Activated CD4-positive, alpha-beta memory T cell treated with anti-CD3 and anti-CD28 coated beads for 36 hours (primary cell): ENCODE measurements at regions not wholly inside any gene's neighbourhood (a gene's known extent, or its start where the extent isn't known, plus 50 kb on each side); places are given as distances from the start of the nearest gene placed in this dataset.
"Not testable (repeated sequence)": the region's sequence is repeated elsewhere in the genome, so short reads cannot be mapped to it uniquely, and the experiment has no call there.

ENCODE experiments used
- CTCF ChIA-PET: fragments of 350-600 bp; sonication (Branson Sonifier 250); formaldehyde crosslinking; loops from one replicate; lab custom pipeline; 2021; ENCODE audit warnings: antibody characterized with exemption, inconsistent platforms; lab: Charles Lee
- POLR2A ChIA-PET: fragments of 350-600 bp; sonication (Branson Sonifier 250); formaldehyde crosslinking; loops from one replicate; lab custom pipeline; 2021; ENCODE audit warnings: antibody characterized with exemption; lab: Charles Lee
- DNase-seq: peaks from one replicate; pipeline ENCODE4 v3.0.0-alpha.2; 2020
- H3K27ac Mint-ChIP-seq: one replicate; pipeline ENCODE4 v1.8.0; 2021; ENCODE audit warnings: mixed read lengths
- H3K27me3 Mint-ChIP-seq: one replicate; pipeline ENCODE4 v1.8.0; 2021; ENCODE audit warnings: mixed read lengths
- H3K36me3 Mint-ChIP-seq: one replicate; pipeline ENCODE4 v1.8.0; 2021; ENCODE audit warnings: mixed read lengths
- H3K4me1 Mint-ChIP-seq: one replicate; pipeline ENCODE4 v1.8.0; 2021; ENCODE audit warnings: low read depth, mixed read lengths
- H3K4me3 Mint-ChIP-seq: one replicate; pipeline ENCODE4 v1.8.0; 2021; ENCODE audit warnings: mild to moderate bottlenecking, mixed read lengths
- H3K9me3 Mint-ChIP-seq: one replicate; pipeline ENCODE4 v1.8.0; 2021; ENCODE audit warnings: mixed read lengths
- intact Hi-C: fragments of 100-400 bp; cut with micrococcal nuclease; formaldehyde crosslinking; loops from one replicate; pipeline ENCODE4 v1.15.1; 2023

DNA sequence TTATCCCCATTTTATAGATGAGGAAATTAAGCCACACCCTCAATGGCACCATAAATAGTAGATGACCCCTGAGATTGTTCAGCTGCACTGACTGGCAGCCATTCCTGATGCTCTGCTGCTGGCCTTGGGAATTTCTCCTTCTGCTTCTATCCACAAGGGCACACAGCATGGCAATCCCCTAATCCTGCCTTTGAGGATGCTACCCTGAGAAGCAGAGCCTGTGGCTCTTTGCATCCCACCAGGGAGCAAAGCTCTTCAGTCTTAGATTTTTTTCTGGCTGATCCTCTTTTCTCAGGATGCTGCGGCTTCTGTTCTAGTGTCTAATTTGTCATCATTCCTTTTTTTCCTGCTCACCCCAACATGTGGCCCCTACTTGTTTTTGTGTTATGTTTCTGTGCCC, 114.8 kb downstream of the TMX1 start:
- H3K27me3 Mint-ChIP-seq: no peaks in the 10 kb centered on the region
- CTCF ChIA-PET: interaction anchor here (1.7 kb wide), 1 partner anchor 422 kb away, joined by 4 read pairs; no protein-coding TSS in a partner anchor

DNA sequence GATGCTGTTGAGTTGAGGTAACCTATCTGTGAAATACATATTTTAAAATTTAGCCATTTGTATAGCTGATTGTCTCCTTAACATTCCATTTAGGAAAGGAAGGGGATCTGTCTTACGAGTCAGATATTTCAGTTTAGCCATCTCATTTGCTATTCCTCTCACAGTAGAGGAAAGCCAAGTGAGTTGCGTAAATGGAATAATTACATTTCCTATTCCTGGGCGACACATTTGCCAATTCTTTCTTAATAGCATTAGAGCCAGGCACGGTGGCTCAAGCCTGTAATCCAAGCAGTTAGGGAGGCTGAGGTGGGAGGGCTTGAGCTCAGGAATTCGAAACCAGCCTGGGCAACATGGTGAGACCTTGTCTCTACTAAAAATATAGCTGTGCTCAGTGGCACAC, 116.3 kb downstream of the TMX1 start:
- no peaks in the 10 kb centered on the region for H3K9me3 Mint-ChIP-seq
- no peak for DNase-seq
- H3K4me1 Mint-ChIP-seq: no peaks in the 10 kb centered on the region
- intact Hi-C loops: no loop called here
- peaks cover 2% of the 10 kb centered on the region for H3K27me3 Mint-ChIP-seq
- CTCF ChIA-PET: interaction anchor here (1.3 kb wide), 1 partner anchor 423 kb away, joined by 6 read pairs; no protein-coding TSS in a partner anchor
- POLR2A ChIA-PET: no interaction called here
- no peak overlapping the region for H3K27ac Mint-ChIP-seq
- H3K36me3 Mint-ChIP-seq: no peaks in the 10 kb centered on the region
- no peak overlapping the region for H3K4me3 Mint-ChIP-seq

More for the DNA sequence above, 114.8 kb downstream of the TMX1 start:
- H3K27ac Mint-ChIP-seq: no peak overlapping the region
- H3K4me1 Mint-ChIP-seq: no peaks in the 10 kb centered on the region
- intact Hi-C loops: no loop called here
- no peak for DNase-seq
- no peak overlapping the region for H3K4me3 Mint-ChIP-seq
- no peaks in the 10 kb centered on the region for H3K36me3 Mint-ChIP-seq
- POLR2A ChIA-PET: no interaction called here
- H3K9me3 Mint-ChIP-seq: no peaks in the 10 kb centered on the region

DNA sequence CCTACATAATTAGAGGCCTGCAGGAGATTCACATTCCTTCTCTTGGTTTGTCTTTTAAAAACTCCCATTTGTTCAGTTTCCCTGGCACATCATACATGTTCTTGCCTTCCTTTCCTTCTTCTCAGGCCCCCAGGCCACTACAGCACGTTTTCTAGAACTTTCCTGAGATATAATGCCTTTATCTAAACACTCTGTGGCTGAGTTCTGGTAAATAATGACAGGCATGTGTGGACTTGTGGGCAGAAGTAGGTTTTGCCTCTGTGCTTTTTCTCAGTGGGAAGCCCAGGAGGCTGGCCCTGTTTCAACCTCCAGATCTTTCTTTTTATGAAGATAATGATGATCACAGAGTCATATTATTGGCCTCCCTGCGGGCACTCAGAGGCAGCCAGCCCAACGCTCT, 117.2 kb downstream of the TMX1 start:
- no peak overlapping the region for H3K27ac Mint-ChIP-seq
- no peaks in the 10 kb centered on the region for H3K36me3 Mint-ChIP-seq
- no peak for DNase-seq
- intact Hi-C loops: no loop called here
- ChIA-PET CTCF (no interaction called here), POLR2A (no interaction called here)
- H3K4me1 Mint-ChIP-seq: no peaks in the 10 kb centered on the region
- H3K27me3 Mint-ChIP-seq: peaks cover 4% of the 10 kb centered on the region
- no peaks in the 10 kb centered on the region for H3K9me3 Mint-ChIP-seq
- no peak overlapping the region for H3K4me3 Mint-ChIP-seq

DNA sequence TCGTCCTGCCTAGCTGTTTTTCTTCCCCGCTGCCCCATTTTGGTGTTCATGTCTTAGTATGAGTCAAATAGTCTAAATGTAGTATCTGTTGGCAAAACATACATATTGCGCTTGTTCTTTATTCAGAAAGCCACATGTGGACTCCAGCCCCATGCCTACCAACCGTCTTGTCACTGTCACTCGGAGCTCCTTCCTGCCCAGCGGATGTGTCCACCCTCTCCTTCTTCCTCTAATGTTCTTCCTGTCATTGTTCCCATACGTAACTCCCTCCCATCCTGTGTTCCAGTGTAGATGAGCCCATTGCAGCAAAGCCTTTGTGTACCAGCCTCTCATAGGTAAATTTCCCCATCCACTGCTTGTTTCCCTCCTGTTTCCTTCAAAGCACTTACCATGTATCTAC, 120.5 kb downstream of the TMX1 start:
- no peak for DNase-seq
- intact Hi-C loops: no loop called here
- Mint-ChIP-seq H3K9me3 (no peaks in the 10 kb centered on the region), H3K4me3 (no peak overlapping the region), H3K36me3 (no peaks in the 10 kb centered on the region), H3K4me1 (no peaks in the 10 kb centered on the region), H3K27ac (no peak overlapping the region), H3K27me3 (peaks cover 4% of the 10 kb centered on the region)
- ChIA-PET CTCF (interaction anchor here (0.8 kb wide), 1 partner anchor 94 kb away, joined by 3 read pairs; no protein-coding TSS in a partner anchor), POLR2A (no interaction called here)

DNA sequence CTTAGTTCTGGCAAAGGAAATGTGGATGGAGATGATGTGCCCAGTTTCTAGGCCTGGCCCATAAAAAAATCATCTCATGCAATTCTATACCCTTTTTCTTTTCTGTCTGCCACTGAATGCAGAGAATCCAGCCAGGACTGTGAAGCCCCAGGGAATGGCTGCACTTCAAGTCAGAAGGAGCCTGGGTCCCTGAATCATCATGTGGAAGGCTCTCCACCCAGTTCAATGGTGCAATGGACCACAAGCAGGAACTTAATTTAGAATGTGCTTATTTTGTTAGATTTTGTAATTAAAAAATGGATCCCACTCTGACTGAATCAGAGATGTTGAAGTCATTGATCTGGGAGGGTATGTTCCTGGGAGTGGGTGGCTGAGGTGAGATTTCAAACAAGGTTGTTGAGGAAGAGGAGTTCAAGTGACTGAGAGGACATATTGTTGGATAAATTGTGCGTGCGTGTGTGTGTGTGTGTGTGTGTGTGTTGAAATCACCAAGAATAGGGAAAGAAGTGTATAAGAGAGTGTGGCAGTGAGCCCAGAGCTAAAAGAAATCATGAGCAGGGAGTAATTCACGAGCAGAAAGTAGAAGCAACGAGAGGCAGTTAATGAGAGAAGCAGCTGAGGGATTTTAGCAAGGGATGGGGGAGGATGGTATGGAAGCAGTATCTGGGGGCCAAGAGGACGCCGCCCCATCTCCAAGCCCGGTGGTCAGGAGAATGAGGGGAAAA, 125.4 kb downstream of the TMX1 start:
- DNase-seq: no peak
- intact Hi-C loops: no loop called here
- Mint-ChIP-seq H3K36me3 (no peaks in the 10 kb centered on the region), H3K4me3 (no peak overlapping the region), H3K9me3 (no peaks in the 10 kb centered on the region), H3K27ac (no peak overlapping the region), H3K4me1 (no peaks in the 10 kb centered on the region), H3K27me3 (peaks cover 14% of the 10 kb centered on the region)
- ChIA-PET CTCF (no interaction called here), POLR2A (no interaction called here)

DNA sequence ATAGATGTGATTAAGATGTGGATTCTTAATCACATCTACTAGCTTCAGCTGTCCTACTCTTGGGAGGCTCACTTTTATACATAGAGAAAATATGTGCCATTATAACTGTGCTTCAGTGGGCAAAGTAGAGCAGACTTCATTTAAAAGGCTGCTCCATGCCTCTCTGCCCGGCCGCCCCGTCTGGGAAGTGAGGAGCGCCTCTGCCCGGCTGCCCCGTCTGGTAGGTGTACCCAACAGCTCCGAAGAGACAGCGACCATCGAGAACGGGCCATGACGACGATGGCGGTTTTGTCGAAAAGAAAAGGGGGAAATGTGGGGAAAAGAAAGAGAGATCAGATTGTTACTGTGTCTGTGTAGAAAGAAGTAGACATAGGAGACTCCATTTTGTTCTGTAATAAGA, 126.4 kb downstream of the TMX1 start:
- H3K4me1 Mint-ChIP-seq, H3K36me3 Mint-ChIP-seq, DNase-seq, H3K9me3 Mint-ChIP-seq, H3K27ac Mint-ChIP-seq, CTCF ChIA-PET, POLR2A ChIA-PET, H3K4me3 Mint-ChIP-seq, intact Hi-C loops: not testable (repeated sequence)
- H3K27me3 Mint-ChIP-seq: peaks cover 12% of the 10 kb centered on the region

DNA sequence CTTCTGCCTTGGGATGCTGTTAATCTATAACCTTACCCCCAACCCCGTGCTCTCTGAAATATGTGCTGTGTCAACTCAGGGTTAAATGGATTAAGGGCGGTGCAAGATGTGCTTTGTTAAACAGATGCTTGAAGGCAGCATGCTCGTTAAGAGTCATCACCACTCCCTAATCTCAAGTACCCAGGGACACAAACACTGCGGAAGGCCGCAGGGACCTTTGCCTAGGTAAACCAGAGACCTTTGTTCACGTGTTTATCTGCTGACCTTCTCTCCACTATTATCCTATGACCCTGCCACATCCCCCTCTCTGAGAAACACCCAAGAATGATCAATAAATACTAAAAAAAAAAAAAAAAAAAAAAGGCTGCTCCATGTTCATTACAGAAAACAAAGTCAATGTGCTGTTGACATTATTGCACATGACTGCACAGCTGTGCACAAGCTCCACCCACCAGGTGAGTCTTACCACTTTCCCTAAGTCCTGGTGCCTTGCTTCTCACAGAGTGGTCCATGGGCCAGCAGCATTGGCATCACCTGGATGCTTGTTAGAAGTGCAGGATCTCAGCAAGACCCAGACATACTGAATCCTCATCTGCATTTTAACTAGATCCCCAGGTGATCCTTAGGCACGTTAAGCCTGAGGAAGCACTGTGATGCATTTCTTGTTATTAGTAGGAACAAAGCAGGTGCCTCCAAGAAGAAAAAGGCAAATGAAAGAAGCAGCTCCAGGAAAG, 127.0 kb downstream of the TMX1 start:
- POLR2A ChIA-PET, CTCF ChIA-PET, intact Hi-C loops, H3K4me1 Mint-ChIP-seq, DNase-seq, H3K9me3 Mint-ChIP-seq, H3K27ac Mint-ChIP-seq, H3K36me3 Mint-ChIP-seq, H3K4me3 Mint-ChIP-seq: not testable (repeated sequence)
- peaks cover 10% of the 10 kb centered on the region for H3K27me3 Mint-ChIP-seq

DNA sequence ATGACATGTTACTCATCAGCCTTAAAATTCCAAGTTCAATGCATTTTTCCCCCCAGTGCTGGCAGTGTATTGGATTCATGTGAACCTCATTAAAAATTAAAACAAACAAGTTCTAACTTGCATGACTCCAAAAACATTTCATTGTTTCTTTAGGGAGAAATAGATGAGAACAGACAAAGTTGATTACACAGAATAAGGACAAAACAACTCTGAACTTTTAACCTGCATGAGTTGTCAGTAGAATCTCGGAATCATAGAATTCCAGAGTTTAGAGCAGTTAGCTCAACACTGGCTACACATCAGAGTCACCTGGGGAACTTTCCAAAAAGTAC, 127.5 kb downstream of the TMX1 start:
- Mint-ChIP-seq H3K4me1 (no peaks in the 10 kb centered on the region), H3K4me3 (no peak overlapping the region), H3K27ac (no peak overlapping the region), H3K9me3 (no peaks in the 10 kb centered on the region), H3K36me3 (no peaks in the 10 kb centered on the region), H3K27me3 (peaks cover 10% of the 10 kb centered on the region)
- no peak for DNase-seq
- POLR2A ChIA-PET: no interaction called here
- CTCF ChIA-PET: no interaction called here
- intact Hi-C loops: no loop called here

DNA sequence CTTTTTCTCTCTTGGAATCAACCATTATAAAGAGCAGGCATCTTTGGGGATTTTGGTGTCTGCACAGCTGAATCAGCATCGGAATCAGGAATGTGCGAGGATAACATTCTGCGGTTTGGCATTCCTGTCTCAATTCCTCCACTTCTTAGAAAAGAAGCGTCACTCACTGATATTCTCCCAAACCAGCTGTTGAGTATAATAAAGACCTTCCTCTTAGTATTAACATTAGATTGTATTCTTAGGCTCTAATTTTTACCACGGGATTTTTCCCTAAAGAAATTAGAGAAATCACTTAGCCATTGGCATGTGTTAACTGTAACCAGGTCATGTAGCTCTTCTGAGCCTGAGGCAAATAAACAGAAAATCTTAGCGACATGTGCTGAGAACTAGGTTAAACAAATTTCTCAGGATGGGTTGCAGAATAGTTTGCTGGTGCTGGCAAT, 128.7 kb downstream of the TMX1 start:
- H3K27ac Mint-ChIP-seq: no peak overlapping the region
- CTCF ChIA-PET: interaction anchor here (1.0 kb wide), 1 partner anchor 382 kb away, joined by 3 read pairs; no protein-coding TSS in a partner anchor
- H3K9me3 Mint-ChIP-seq: no peaks in the 10 kb centered on the region
- H3K4me1 Mint-ChIP-seq: no peaks in the 10 kb centered on the region
- DNase-seq: no peak
- peaks cover 10% of the 10 kb centered on the region for H3K27me3 Mint-ChIP-seq
- no peaks in the 10 kb centered on the region for H3K36me3 Mint-ChIP-seq
- POLR2A ChIA-PET: no interaction called here
- no peak overlapping the region for H3K4me3 Mint-ChIP-seq
- intact Hi-C loops: no loop called here

DNA sequence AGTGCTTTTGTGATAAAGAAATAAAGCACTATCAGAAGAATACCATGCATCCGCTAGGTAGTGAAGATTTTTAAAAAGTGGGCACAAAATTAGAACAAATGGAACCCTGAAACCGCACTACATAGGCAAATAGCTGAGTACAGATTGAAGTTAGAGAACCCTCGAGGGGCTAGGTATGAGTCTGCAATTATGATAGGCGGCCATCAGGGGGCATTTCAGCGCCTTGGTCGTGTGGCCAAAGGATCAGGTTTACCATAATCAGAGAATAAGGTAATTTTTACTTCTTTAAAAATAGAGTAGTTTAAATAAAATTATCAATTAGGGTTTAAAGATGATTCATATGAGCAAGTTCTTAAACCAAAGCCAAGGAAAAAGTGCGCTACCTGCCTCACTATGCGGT, 129.8 kb downstream of the TMX1 start:
- ChIA-PET POLR2A (no interaction called here), CTCF (interaction anchor here (0.6 to 1.4 kb wide), 5 partner anchors 10 to 412 kb away, joined by 3 read pairs; partner anchors contain the start of gene FRMD6)
- intact Hi-C loops: loop anchor here (1.0 kb wide), 1 partner anchor 410 kb away; no protein-coding TSS in a partner anchor
- Mint-ChIP-seq H3K4me1 (no peaks in the 10 kb centered on the region), H3K36me3 (no peaks in the 10 kb centered on the region), H3K4me3 (no peak overlapping the region), H3K9me3 (no peaks in the 10 kb centered on the region), H3K27me3 (peaks cover 10% of the 10 kb centered on the region), H3K27ac (no peak overlapping the region)
- peak; percentile 21 for DNase-seq

DNA sequence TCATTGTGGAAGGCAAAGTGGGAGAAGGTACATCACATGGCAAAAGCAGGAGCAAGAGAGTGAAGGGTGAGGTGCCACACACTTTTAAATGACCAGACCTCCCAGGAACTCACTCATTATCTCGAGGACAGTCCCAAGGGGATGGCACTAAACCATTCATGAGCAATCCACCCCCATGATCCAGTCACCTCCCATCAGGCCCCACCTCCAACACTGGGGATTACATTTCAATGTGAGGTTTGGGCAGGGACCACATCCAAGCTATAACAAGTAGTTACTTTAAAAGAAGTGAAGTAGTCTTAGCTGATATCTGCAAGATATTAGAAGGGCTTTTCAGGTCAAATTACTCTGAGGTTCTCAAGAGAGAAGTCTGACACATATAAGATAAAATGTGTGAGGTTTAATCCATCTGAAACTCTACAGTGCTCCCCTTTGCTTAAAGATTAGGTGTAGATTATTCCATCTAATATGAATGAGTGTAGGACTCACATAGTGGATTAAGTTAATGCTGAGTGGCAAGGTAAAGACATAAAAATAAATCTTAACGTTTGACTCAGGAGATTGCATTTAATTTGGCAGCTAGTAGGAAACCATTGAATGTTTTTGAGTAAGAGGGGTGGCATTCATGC, 130.8 kb downstream of the TMX1 start:
- Mint-ChIP-seq H3K9me3 (no peaks in the 10 kb centered on the region), H3K4me1 (no peaks in the 10 kb centered on the region), H3K4me3 (no peak overlapping the region), H3K27ac (no peak overlapping the region), H3K36me3 (no peaks in the 10 kb centered on the region), H3K27me3 (peaks cover 10% of the 10 kb centered on the region)
- intact Hi-C loops: loop anchor here (1.0 kb wide), 1 partner anchor 409 kb away; no protein-coding TSS in a partner anchor
- no peak for DNase-seq
- CTCF ChIA-PET: interaction anchor here (0.9 to 2.1 kb wide), 5 partner anchors 10 to 410 kb away, joined by 3 to 5 read pairs (median 3); partner anchors contain the start of gene FRMD6
- POLR2A ChIA-PET: no interaction called here

DNA sequence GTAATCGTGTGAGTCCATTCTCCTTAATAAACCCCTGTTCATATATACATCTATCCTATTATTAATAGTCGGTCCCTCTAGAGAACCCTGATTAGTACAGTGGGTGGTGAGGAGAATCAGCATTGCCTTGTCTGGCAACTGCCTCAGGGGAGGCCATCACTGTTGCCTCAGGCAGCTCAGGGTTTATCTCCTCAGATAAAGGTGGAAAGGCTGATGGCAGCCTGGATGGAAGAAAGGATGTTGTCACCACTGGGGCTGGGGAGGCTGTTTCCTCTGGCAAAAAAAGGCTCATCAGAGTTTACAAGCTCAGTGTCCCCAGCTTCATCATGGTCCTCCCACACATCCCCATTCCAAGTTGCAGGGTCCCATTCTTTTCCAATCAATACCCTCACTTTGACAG, 137.1 kb downstream of the TMX1 start:
- H3K27me3 Mint-ChIP-seq, H3K4me3 Mint-ChIP-seq, H3K36me3 Mint-ChIP-seq, POLR2A ChIA-PET, H3K27ac Mint-ChIP-seq, intact Hi-C loops, DNase-seq, H3K9me3 Mint-ChIP-seq, H3K4me1 Mint-ChIP-seq, CTCF ChIA-PET: not testable (repeated sequence)
